ENCODE measurements at regions not wholly inside any gene's neighbourhood (a gene's known extent, or its start where the extent isn't known, plus 50 kb on each side); places are given as distances from the start of the nearest gene placed in this dataset.

DNA sequence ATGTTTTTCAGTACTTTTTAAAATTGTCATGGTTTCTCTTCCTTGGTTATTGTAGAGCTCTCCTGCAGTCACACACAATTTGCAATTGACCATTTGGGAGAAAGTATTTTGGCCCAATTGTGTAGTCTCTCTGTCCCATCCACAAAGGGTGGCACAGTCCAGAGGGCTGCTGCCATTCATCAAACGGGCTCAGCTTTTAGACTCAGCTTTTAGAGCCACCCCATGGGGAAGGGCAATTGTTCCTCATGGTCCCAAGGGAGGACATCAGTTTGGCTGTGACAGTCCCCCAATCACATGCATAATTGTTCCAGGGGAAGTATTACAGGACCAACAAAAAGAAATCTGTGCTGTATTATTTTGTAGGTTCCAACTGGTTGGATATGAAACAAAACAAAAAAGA is 207.6 kb downstream of the ZNF462 start:
- TF ChIP-seq, protein P1, sequence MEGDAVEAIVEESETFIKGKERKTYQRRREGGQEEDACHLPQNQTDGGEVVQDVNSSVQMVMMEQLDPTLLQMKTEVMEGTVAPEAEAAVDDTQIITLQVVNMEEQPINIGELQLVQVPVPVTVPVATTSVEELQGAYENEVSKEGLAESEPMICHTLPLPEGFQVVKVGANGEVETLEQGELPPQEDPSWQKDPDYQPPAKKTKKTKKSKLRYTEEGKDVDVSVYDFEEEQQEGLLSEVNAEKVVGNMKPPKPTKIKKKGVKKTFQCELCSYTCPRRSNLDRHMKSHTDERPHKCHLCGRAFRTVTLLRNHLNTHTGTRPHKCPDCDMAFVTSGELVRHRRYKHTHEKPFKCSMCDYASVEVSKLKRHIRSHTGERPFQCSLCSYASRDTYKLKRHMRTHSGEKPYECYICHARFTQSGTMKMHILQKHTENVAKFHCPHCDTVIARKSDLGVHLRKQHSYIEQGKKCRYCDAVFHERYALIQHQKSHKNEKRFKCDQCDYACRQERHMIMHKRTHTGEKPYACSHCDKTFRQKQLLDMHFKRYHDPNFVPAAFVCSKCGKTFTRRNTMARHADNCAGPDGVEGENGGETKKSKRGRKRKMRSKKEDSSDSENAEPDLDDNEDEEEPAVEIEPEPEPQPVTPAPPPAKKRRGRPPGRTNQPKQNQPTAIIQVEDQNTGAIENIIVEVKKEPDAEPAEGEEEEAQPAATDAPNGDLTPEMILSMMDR (IDR thresholded peaks at IDR 0.05 in 4 of 5, conservative IDR thresholded peaks at IDR 0.05 in 1 of 5), result no peak
- TF ChIP-seq POLR2A (IDR thresholded peaks at IDR 0.05), result no peak
